ENCODE measurements at regions not wholly inside any gene's neighbourhood (a gene's known extent, or its start where the extent isn't known, plus 50 kb on each side); places are given as distances from the start of the nearest gene placed in this dataset.

GRCh38 chr1:73784026-73784425 lies 413.9 kb downstream of the LRRIQ3 start:
- TF ChIP-seq CTCF (IDR thresholded peaks at IDR 0.05) (no peak), EZH2 (IDR thresholded peaks at IDR 0.05; ENCODE audit: borderline replicate concordance, insufficient read depth, low read depth, low read length, poor library complexity, severe bottlenecking) (no peak)

Measured in B cell (primary cell).